ENCODE measurements at regions not wholly inside any gene's neighbourhood (a gene's known extent, or its start where the extent isn't known, plus 50 kb on each side); places are given as distances from the start of the nearest gene placed in this dataset.
A peak's percentile ranks its signal among the peaks of the same experiment; 100 is the strongest.
"Not testable (repeated sequence)": the region's sequence is repeated elsewhere in the genome, so short reads cannot be mapped to it uniquely, and the experiment has no call there.

- DNase-seq: no peak
These were observed 155.0 kb upstream of the SRD5A2 start for GRCh38 chr2:31735716-31736115.

GRCh38 chr2:31729442-31730092 lies 148.8 kb upstream of the SRD5A2 start:
- DNase-seq: peak; percentile 9

- no peak for DNase-seq
These were observed 148.3 kb upstream of the SRD5A2 start for GRCh38 chr2:31729065-31729439.

GRCh38 chr2:31728406-31729064 lies 147.8 kb upstream of the SRD5A2 start:
- DNase-seq: no peak

- no peak for DNase-seq
These were observed 145.7 kb upstream of the SRD5A2 start for GRCh38 chr2:31726457-31726856.

GRCh38 chr2:31725444-31725843 lies 144.7 kb upstream of the SRD5A2 start:
- no peak for DNase-seq

- DNase-seq: no peak
These were observed 131.0 kb upstream of the SRD5A2 start for GRCh38 chr2:31711737-31712136.

- DNase-seq: no peak
These were observed 129.4 kb upstream of the SRD5A2 start for GRCh38 chr2:31710121-31710520.

- DNase-seq: no peak
These were observed 127.3 kb upstream of the SRD5A2 start for GRCh38 chr2:31707992-31708391.

- no peak for DNase-seq
These were observed 123.9 kb upstream of the SRD5A2 start for GRCh38 chr2:31704561-31705212.

- no peak for DNase-seq
These were observed 122.5 kb upstream of the SRD5A2 start for GRCh38 chr2:31703253-31703652.

- no peak for DNase-seq
These were observed 118.0 kb upstream of the SRD5A2 start for GRCh38 chr2:31698722-31699121.

GRCh38 chr2:31696068-31696467 lies 115.3 kb upstream of the SRD5A2 start:
- DNase-seq: no peak

- DNase-seq: no peak
These were observed 113.7 kb upstream of the SRD5A2 start for GRCh38 chr2:31694444-31694843.

GRCh38 chr2:31693882-31694281 lies 113.1 kb upstream of the SRD5A2 start:
- DNase-seq: no peak

GRCh38 chr2:31688282-31688681 lies 107.5 kb upstream of the SRD5A2 start:
- no peak for DNase-seq

- DNase-seq: not testable (repeated sequence)
These were observed 102.8 kb upstream of the SRD5A2 start for GRCh38 chr2:31683506-31683905.

- no peak for DNase-seq
These were observed 94.8 kb upstream of the SRD5A2 start for GRCh38 chr2:31675485-31675901.

- DNase-seq: no peak
These were observed 93.7 kb upstream of the SRD5A2 start for GRCh38 chr2:31674446-31674845.

- DNase-seq: no peak
These were observed 86.1 kb upstream of the SRD5A2 start for GRCh38 chr2:31666878-31667277.

- no peak for DNase-seq
These were observed 84.4 kb upstream of the SRD5A2 start for GRCh38 chr2:31664949-31665724.

- DNase-seq: no peak
These were observed 80.1 kb upstream of the SRD5A2 start for GRCh38 chr2:31660812-31661335.

- DNase-seq: no peak
These were observed 79.4 kb upstream of the SRD5A2 start for GRCh38 chr2:31660165-31660564.

Data from COR-L47 (cell line).